ENCODE measurements at regions not wholly inside any gene's neighbourhood (a gene's known extent, or its start where the extent isn't known, plus 50 kb on each side); places are given as distances from the start of the nearest gene placed in this dataset.

DNA sequence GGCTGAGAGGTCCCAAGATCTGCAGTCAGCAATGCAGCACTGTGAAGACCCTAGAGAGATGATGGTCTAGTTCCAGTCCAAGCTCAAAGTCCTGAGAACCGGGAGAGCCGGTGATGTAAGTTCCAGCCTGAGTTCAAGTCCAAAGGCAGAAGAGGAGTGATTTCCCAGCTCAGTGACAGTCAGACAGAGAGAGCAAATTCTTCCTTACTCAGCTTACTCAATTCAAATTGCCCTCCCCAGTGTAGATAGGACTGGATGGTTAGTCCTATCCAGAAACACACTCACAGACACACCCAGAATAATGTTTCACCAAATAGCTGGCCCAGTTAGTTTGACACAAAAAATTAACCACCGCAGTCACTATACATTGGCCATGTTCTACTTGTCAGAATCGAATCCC is 185.5 kb upstream of the MYO3A start:
- TF ChIP-seq, protein P1, sequence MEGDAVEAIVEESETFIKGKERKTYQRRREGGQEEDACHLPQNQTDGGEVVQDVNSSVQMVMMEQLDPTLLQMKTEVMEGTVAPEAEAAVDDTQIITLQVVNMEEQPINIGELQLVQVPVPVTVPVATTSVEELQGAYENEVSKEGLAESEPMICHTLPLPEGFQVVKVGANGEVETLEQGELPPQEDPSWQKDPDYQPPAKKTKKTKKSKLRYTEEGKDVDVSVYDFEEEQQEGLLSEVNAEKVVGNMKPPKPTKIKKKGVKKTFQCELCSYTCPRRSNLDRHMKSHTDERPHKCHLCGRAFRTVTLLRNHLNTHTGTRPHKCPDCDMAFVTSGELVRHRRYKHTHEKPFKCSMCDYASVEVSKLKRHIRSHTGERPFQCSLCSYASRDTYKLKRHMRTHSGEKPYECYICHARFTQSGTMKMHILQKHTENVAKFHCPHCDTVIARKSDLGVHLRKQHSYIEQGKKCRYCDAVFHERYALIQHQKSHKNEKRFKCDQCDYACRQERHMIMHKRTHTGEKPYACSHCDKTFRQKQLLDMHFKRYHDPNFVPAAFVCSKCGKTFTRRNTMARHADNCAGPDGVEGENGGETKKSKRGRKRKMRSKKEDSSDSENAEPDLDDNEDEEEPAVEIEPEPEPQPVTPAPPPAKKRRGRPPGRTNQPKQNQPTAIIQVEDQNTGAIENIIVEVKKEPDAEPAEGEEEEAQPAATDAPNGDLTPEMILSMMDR (IDR thresholded peaks at IDR 0.05) = no peak
- TF ChIP-seq POLR2A (IDR thresholded peaks at IDR 0.05) (no peak), POLR2AphosphoS5 (IDR thresholded peaks at IDR 0.05; ENCODE audit: insufficient read depth in 1 of 2, low read depth in 1 of 2) (no peak)
